AML-193 (cell line): ENCODE measurements at regions not wholly inside any gene's neighbourhood (a gene's known extent, or its start where the extent isn't known, plus 50 kb on each side); places are given as distances from the start of the nearest gene placed in this dataset.

Experiments used
- DNase-seq, 2 experiments: peaks; one replicate each; lab custom pipeline; 2025; lab: John Stamatoyannopoulos, UW

GRCh38 chr16:74232806-74233465 is 63.7 kb upstream of the PSMD7 start:
- no peak for DNase-seq

DNA sequence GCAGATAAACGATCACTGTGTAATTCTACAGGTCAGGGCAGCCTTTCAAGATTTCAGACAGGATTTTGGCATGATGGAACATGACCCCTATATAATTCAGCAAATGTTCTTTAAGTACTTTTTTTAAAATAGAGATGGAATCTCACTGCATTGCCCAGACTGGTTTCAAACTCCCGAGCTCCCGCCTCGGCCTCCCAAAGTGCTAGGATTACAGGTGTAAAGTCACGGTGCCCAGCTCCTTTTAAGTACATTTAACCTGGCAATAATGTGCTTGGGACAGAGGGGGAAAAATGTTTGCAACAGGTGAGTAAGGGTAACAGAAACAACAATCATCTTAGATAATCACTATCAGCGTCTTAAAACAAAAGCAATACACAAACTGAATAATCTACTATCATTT is 66.5 kb upstream of the PSMD7 start:
- no peak for DNase-seq

DNA sequence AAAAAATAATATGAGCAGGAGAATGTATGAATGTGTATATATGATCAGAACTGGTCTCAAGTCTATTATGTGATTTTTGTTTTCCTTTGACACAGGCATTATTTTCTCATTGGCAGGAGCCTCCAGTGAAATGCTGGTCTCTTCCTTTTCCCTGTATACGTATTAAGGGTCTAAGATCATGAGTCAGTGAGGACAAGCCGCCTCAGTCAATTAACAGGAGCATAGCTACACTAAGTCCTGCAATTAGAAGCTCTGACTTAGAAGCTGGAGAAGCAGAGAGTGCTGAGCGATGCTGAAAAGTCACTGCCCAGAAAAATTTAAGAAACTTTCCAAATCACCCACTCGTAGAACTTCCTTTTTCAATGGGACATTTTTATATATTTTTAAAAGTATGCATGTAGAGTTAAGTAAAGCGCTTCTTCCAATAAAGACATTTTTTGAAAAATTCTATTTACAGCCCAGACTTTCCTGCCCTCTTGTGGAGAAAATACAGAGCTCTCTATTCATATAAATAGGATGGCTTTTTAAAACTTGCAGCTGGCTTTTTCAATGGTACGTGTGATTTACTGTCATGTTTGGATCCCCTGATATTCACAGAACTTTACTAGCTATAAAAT is 70.2 kb upstream of the PSMD7 start:
- DNase-seq, result no peak

DNA sequence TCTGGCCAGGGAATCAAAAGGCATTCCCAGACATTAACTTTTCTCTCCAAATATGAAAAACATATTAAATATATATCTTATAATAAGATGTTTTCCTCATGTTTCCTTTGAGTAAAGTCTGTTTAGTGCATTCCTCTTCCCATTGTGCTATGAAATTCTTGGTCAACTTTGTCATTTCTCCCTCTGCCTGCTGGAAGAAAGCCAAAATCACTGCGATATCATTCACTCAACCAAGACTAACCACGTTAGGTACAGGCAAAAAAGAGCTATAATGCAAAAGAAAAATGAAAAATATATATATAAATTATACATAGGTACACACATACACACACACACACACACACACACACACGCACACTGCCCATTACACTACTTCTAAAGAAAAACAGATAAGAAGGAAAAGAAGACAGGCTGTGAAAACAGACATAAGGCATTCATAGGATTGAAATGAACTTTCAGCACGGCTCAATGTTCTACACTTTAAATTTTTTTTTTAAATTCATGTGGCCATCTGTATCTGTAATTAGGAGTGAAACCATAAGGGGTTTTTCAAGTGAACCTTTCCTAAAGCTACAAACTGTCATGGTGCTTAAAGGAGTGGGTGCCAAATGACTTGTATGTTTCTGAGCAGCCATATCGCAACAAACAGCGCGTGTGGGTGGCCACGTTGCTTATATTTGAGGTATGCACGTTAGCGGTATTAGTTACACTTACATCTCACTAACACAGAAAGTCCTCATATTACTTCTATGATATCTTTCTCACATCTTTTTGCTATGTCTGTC is 71.6 kb upstream of the PSMD7 start:
- DNase-seq, result no peak

DNA sequence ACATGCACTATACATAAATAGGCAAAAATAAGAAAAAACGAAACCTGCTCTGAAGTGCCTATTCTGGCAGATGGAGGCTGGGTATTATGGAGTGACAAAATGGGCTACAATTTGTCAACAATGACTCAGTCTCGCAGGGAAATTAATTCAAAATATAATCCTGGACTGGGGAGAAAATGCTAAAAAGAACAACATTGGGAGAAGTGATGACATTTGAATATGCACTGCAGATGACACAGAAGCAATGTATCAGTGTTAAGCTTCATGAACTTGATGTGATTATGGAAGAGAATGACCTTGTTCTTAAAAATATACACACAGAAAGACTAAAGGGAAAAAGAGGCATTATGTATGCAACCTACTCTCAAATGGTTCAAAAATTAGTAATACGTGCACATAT is 74.8 kb upstream of the PSMD7 start:
- no peak for DNase-seq

DNA sequence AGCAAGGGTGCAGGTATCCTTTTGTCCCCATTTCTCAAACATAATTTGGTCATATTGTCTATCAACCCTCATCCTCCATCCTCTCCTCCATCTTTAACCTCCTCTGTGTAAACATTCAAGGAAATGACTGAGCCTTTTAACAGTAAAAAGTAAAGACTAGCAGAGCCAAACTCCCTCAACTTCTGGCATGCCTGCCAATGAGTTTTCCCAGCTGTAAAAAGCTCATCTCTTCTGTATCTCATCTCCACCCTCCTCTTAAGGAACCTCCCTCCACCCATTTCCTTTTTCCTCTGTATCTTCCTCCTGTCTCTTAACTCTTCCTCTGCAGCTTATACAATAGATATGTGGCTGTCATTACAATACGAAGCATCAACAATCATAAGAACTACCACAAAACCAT is 76.9 kb upstream of the PSMD7 start:
- DNase-seq, result no peak

GRCh38 chr16:74218871-74219270 is 77.7 kb upstream of the PSMD7 start:
- DNase-seq, result no peak

GRCh38 chr16:74216319-74216718 is 80.3 kb upstream of the PSMD7 start:
- DNase-seq, result no peak

DNA sequence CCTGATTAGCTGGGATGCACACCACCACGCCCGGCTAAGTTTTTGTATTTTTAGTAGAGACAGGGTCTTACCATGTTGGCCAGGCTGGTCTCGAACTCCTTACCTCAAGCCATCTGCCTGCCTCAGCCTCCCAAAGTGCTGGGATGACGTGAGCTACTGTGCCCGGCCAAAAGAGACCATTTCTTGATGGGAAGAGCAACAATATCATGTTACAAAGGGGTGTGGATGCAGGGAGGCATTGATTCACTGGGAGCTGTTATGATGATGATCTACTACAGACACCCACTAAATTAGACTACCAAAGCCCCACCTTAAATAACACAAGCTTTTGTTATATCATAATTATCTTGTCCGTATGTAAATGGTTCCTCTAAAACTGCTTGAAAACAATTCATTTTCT is 81.4 kb upstream of the PSMD7 start:
- no peak for DNase-seq

DNA sequence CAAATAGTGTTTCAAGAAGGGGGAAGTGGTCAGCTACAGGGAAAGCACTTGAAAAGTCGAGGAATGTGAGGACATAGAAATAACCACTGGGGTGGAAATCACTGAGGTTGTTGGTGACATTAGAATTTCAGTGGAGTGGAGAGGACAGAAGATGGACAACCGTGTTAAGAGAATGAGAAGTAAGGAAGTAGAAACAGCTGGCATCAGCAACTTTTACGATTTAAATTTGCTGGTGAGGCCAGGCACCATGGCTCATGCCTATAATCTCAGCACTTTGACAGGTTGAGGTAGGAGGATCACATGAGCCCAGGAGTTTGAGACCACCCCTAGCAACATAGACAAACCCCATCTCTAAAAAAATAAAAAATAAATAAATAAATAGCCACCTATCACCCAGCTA is 83.2 kb upstream of the PSMD7 start:
- no peak for DNase-seq

DNA sequence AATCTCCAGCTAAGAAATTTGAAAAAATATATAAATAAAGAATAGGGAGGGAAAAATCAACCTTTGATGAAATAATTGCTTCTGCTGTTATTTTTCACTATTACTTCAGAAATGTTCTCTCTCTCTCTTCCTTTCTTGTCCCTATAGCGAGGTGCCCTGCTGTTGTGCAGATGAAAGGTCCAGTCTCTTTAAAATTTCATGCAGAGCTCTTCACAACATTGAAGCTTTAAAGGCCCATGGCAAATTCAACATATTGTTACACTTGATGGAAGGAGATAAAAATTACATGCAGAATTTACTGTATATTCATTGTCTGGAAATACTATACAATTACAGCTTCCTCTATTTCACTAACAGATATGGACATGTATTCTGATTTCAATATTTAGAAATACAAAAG is 86.4 kb upstream of the PSMD7 start:
- no peak for DNase-seq

- DNase-seq, result no peak
Observed at GRCh38 chr16:74202009-74202408, 94.6 kb upstream of the PSMD7 start.

DNA sequence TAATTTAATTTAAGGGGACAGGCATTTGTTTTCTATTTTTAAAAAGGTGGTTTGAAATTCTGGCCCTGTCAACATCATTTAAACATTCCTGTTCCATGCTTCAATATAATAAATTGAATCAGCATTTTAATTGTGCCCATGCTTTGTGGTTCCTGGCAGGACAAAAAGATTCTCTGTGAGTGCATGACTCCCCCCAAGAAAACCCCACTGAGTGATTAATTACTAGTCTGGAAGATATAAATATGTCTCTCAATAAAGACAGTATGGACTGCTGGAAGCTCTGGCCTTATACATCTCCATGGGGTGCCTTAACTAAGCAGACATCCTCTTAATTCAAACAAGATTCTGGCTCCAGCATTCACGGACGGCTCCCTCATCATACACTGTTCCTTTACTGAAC is 95.0 kb upstream of the PSMD7 start:
- no peak for DNase-seq

DNA sequence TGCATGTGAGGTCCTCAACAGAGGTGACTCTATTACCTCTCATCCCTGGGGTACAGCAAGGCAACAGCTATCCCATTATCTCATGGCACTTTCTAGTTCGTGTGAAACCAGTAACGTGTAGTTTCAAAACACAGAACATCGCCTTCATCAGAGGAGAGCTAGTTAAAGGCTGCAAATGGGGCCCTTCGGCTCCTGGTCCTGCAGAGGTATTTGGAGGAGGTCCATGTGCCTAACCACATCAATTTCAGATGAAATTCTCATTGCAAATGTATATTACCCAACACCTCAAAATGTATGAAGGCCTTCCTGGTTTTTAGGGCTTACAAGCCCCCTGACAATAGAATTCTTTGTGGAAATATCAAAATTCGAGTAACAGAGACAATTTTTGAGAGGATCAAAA is 95.7 kb upstream of the PSMD7 start:
- DNase-seq, result no peak

GRCh38 chr16:74199842-74200124 is 96.8 kb upstream of the PSMD7 start:
- DNase-seq, result no peak

DNA sequence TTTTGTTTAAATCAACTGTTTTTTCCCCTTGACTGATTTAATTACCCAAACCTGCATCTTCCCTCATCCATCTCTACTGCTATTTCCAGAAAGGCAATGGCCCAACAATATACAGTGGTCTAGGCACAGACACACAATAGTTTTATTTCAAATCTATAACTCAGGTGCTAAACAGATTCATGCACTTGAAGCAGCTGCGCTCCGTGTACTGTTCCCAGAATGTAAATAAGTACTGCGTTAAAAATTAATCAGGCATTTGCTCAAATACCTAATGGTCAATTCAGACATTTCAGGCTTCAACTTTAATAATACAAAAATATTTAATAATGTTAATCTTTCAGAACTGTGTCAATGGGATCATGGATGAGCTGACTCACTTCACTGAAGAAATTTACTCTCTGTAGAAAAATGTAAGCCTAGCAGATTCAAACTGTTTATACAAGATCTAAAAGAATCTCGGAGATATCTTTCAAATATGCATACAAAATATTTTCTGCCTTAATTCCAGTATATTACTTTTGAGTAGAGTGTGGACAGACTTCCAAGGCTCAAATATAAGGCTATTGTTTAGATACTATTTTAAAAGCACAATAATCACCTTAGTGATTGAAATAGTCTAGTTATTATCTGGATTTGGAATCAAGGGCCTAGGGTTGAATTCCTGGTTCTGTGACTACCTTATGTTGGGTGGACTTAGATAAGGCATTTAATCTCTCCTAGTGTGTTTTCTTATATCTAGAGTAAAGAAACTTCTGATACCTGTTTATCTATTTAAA is 97.4 kb upstream of the PSMD7 start:
- DNase-seq, result no peak

- DNase-seq, result no peak
Observed at GRCh38 chr16:74192281-74192797, 104.3 kb upstream of the PSMD7 start.

DNA sequence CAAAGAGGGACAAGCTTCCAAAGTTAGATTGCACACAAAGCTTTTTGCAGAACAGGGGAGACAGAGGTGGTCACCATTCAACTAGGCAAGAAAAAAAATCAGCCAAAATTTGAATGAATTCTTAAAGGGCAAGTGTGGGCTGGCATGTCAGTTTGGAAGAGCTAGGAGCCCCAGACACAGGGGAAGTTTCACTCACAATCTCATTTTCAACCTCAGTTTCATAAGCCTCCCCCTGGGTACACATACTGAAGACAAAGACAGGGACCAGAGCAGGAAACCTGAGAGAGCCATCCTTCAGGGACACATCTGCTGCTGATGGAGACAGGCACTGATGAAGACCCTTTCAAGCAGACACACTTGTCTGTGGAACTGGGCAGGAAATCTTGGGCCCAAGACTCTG is 106.3 kb upstream of the PSMD7 start:
- DNase-seq, result no peak

GRCh38 chr16:74188856-74189255 is 107.8 kb upstream of the PSMD7 start:
- no peak for DNase-seq

GRCh38 chr16:74186561-74186971 is 110.0 kb upstream of the PSMD7 start:
- no peak for DNase-seq

DNA sequence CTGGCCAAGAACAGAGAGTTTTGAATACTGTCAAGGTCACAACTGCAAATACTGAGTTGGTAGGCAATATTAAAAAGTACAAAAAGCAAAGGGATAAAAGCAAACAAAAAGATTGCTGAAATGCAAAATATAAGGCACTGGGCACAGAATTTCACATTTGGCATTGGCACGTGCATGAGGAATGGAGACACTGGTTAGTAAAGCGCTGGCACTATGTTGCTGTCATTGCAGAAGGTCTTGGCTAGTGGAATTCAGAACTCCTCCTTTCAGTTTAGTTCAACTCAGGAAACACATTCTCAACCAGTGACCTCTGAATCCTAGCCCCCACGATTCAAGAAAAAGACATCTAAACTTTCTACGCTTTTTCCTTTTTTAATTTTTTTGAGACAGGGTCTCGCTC is 111.8 kb upstream of the PSMD7 start:
- no peak for DNase-seq

- DNase-seq, result no peak
Observed at GRCh38 chr16:74183601-74184360, 112.8 kb upstream of the PSMD7 start.
